Stimulated activated CD8-positive, alpha-beta memory T cell treated with anti-CD3 and anti-CD28 coated beads, Interleukin-2, amount 100 ng/mL, for 1 hour (primary cell): ENCODE measurements at regions not wholly inside any gene's neighbourhood (a gene's known extent, or its start where the extent isn't known, plus 50 kb on each side); places are given as distances from the start of the nearest gene placed in this dataset.
"Not testable (repeated sequence)": the region's sequence is repeated elsewhere in the genome, so short reads cannot be mapped to it uniquely, and the experiment has no call there.

Source experiments
- DNase-seq, 2 donors: peaks; one replicate each; pipeline ENCODE4 v3.0.0-alpha.2; 2020; ENCODE audit warnings: low read depth in 2 of 2

GRCh38 chr18:66873899-66874298, 270.0 kb upstream of the CDH19 start:
- no peak for DNase-seq

DNA sequence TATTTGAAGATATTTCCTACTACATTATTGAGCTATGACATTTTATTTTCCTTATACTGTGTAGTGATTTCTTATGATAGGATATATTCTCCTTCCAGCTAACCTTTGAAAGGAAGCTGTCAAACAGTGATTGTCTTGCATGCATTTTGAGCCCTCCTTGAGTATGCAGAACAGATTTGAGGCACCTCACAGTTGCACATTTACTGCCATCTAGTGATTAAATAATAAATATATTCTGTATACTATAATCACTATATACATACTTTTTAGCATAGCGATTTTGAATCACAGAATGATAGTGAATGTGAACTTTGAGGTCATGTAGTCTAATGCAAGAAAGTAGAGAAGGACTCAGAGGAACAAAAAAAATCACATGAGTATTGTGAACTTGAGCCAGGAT, 268.4 kb upstream of the CDH19 start:
- no peak for DNase-seq

DNA sequence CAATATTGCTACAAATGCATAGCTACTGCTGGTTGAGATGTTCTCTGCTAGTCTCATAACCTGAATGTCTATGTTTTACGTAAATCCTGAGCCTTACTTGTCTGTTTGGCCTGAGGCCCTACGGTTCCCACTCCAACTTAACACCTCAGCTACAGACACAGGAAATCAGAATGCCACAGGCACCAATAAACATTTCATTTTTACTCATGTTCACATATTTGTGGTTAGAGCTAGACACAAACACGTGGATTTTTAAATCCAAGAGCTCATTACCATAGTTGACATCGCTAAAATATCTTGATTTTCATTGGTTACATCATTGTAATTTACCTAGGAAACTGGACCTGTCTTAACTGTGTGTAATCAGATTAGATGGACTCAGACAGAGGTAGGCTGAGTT, 263.8 kb upstream of the CDH19 start:
- no peak for DNase-seq

- DNase-seq: not testable (repeated sequence)
Measured at GRCh38 chr18:66866427-66866940, 262.6 kb upstream of the CDH19 start.

DNA sequence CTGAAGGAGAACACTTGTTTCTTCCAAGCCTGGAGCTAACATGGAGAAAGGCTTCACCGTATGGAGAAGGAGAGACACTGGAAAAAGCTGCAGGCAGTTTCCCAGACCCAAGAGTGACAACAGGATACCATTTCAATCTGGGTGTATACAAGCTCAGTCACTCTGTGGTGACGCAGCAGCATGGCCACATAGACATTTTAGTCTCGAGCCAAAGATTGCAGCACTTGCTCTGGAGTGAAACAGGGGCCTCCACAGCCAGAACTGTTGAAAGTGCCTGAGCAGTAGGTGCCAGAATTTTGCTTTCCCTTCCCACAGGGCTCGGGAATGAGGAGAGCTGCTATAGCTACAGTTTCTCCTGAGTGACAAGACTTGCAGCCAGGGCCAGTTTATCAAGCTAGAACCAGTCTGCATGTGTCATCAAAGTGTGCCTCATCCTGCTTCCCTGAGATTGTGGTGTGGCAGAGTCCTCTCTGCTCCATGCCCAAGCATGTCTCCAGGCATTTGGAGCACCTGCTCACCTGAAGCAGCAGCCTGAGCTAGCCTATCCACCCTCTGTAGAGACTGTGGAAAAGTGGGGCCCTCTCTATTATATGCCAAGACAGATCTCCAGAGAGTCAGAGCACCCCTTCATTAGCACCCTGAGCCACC, 234.6 kb upstream of the CDH19 start:
- DNase-seq: no peak

- no peak for DNase-seq
Measured at GRCh38 chr18:66833646-66834045, 229.8 kb upstream of the CDH19 start.

DNA sequence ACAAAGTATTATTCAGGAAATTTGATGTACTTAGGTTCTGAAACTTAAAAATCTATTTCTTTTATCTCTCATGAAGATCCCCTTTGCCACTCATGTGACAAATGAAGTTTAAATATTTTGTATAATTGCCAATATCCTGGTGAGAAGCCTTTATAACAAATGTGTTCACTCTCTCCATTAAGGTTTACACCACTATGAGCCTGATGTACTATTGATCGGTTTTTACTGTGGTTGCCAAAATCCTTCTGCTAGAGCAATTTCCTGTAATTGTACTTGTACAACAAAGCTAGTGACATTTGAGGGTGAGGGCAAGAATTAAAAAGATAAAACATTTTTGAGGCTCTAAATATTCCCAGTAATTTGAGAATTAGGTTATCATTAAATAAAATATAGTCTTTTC, 222.3 kb upstream of the CDH19 start:
- no peak for DNase-seq

DNA sequence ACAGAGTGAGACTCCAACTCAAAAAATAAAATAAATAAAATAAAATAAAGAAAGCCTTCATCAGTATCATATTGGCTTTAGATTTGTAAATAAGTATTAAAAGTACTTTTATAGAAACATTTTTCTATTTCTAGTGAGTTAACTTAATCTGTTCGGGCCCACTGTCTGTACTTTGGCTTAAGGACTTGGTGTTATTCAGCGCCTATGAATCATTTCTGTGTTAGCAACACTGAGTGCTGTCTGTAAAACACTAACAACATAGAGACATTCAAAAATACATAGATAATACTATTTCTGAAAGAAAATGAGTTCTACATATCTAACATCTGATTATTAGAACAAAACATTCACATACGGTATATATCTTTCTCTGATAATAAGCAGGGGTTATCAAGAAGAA, 221.5 kb upstream of the CDH19 start:
- DNase-seq: no peak

DNA sequence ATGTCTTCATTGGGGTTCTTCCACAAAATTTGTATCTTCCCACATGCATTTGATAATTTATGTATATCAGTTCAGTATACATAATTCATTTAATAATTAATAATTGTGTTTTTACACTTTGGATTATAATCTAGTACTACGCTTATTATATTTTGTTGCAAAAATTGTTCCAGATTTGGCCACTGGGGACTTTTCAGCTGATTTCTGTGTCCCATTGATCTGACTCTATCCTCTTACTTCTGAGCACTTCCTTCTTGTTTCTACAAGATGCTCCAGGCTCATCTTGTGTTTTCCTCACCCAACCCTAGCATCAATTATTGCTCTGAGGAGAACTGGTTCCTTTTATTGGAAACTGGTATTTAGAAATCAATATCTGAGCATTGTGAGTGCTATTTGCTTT, 215.3 kb upstream of the CDH19 start:
- no peak for DNase-seq

DNA sequence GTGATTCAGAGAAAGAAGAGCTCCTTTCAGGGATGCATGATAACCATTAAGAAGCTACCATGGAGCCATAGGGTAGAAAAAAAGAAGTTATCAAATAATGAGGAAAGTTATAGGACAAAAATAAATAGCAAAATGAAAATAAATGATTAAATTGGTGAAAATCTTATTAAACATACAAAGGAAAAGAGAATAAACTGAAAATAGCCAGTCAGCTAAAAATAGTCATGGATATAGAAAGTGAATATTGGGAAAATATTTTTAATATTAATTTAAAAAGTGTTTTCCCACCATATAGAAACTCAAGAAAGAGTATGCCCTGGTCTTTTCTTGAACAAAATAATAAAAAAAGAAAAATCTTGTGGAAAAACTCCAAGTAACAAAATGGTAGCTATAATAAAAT, 209.2 kb upstream of the CDH19 start:
- no peak for DNase-seq

- DNase-seq: no peak
Measured at GRCh38 chr18:66795051-66795450, 191.2 kb upstream of the CDH19 start.

DNA sequence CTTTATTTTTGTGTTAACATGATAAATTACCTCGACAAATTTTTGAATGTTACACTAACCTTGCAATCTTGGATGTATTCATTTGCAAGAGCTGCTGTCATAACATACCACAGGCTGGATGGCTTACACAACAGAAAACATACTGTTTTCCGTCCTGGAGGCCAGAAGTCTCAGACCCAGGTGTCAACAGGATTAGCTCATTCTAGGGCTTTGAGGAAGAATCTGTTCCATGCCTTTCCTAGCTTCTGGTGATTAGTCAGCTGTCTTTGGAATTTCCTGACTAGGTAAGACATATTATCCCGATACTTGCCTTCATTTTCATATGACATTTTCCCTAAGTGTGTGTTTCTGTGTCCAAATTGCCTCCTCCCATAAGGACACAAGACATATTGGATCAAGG, 188.6 kb upstream of the CDH19 start:
- DNase-seq: no peak

DNA sequence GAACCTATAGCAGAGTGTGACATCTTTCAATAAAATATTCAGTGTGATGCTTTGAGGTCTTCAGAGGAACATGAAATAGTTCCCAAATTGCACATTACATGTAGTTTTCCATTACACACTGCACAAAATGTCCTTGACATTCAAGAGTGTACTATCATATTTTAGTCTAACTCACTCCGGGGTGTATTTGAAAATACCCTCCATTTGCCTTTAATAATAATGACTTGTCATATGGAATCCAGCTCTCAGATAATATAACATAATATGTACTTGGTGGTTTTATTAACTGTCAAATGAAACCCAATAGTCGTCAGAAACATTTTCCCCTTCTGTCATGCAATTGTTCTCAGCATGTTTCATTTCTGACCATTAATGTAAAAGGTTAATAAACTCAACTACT, 176.7 kb upstream of the CDH19 start:
- no peak for DNase-seq

GRCh38 chr18:66778048-66778447, 174.2 kb upstream of the CDH19 start:
- DNase-seq: no peak

DNA sequence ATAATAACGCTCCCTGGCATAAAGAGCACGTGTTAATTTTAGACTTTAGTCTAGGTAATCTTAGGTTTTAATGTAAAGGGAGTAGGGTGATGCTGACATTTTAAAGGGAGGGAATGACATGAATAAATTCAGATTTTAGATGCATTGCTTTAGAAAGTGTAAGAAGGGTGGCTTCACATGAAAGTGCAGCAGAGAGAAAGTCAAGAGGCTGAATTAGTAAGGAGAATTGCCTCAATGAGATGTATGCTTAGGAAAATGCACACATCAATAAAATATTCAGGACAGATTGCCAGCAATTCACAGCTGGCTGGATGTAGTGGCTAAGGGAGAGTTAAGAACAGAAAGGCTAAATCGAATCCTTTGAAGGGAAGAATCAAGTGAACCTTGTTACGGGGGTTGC, 165.5 kb upstream of the CDH19 start:
- no peak for DNase-seq

GRCh38 chr18:66764230-66764629, 160.3 kb upstream of the CDH19 start:
- no peak for DNase-seq

DNA sequence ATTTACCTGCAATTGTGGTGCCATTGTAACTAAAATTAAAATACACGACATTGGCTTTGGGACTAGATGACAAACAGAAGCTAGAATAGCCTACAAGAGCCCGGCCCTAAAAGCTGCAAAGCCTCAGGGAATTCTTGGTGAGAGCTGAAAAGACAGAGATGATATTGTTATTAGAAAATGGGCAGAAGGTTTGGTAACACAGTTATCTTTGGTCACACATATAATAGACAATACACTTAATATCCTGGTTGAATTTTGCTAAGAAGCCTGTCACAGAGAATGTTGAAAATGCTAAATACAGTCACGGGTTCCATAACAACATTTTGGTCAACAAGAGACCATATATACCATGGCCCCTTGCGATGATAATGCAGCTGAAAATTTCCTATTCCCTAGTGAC, 157.3 kb upstream of the CDH19 start:
- DNase-seq: no peak

DNA sequence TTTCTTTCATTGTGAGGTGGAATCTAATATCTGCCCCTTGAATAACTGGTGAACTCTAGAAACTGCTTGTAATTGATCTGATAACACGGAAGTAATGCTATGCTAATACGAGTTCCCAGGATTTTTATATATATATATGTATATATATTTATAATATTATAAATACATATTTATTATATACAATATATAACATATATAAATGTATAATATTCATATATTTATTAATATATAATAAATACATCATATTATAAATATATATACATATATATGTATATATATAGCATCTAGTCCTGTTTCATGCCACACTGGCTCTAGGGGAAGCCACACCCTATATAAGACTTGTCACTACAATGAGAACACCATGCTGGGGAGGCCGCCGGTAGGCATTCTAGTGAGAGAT, 156.7 kb upstream of the CDH19 start:
- no peak for DNase-seq

GRCh38 chr18:66759050-66759828, 155.3 kb upstream of the CDH19 start:
- DNase-seq: no peak

DNA sequence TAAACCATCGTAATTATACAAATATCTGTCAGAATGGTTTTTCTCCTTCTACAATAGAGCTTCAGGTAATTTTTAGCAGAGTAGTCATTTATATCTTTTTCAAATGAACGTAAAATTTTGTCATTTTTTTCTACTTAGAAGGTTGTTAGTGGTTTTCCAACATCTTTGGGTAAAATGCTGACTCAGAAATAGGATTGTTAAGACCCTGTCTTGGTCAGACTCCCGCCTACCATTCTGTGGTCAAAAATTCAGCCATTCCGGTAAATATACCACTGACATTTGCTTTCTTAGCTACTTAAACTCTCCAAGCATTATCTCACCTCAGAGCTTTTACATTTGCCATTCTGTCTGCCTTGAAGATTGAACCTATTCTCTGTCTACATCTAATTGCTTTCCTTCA, 154.1 kb upstream of the CDH19 start:
- no peak for DNase-seq

- DNase-seq: no peak
Measured at GRCh38 chr18:66754335-66754734, 150.4 kb upstream of the CDH19 start.

DNA sequence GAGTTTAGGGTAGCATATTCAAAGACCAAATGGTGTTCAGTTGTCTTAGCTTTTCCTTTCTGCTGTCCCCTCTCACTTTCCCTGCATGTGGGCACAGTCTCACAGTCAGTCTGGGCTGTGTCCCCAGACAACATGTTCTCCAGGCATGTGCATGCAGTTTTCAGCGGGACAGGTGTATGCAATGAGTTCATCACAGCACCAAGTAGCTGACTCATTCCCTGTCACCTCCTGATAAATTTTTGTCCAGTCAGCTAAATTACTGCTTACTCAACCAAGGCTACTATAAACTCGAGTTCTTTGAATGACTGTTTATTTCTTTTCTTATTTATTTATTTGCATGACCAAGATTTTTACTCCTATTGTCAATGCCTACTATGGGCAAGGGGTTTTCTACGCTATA, 148.8 kb upstream of the CDH19 start:
- no peak for DNase-seq

DNA sequence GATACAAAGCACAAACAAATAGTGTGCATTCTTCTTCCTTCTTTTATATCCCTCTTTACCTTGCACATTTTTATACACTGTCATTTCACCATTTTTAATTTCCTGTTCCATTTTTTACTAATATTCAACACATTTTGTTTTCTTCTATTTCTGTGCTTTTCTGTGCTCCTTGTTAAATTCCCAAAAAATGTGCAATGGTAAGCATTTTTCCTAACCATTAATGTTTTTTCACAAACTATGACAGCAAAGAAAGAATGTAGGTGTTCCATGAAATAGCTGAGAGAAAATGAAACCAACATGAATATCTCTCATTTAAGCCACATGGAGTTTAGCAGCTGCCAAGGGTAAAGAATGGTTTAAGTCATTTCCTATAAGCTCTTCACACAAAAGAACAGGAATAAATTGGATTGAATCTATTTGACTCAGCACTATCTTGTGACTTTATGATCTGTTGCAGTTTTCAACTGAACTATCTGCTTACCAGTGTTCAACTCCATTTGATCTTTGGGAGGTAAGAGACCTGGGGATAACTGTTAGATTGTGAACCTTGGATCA, 145.7 kb upstream of the CDH19 start:
- DNase-seq: no peak
